Heart right ventricle (tissue), 16 donors: ENCODE measurements at regions not wholly inside any gene's neighbourhood (a gene's known extent, or its start where the extent isn't known, plus 50 kb on each side); places are given as distances from the start of the nearest gene placed in this dataset.
"Not testable (repeated sequence)": the region's sequence is repeated elsewhere in the genome, so short reads cannot be mapped to it uniquely, and the experiment has no call there.

Experiments
- ATAC-seq, 8 donors: fragments of 200-7000 bp; cut with Tn5 transposase; one replicate each; pipeline ENCODE4 v1.9.1; 2020; ENCODE audit warnings: mild to moderate bottlenecking in 8 of 8, moderate library complexity in 8 of 8, moderate number of reproducible peaks in 1 of 8
- DNase-seq, 2 donors: peaks; one replicate each; pipeline ENCODE4 v3.0.0-alpha.2; 2020
- H3K27ac ChIP-seq, 10 donors: fragments of 200-600 bp; sonication (generic) in 2 of 10; one replicate each; pipeline versions ENCODE4 v1.5.0 to v1.8.0; 2020 to 2022; ENCODE audit warnings: mild to moderate bottlenecking in 3 of 10
- H3K27me3 ChIP-seq, 7 donors: fragments of 200-600 bp; one replicate each; pipeline ENCODE4 v1.8.0; 2021 to 2022; ENCODE audit warnings: mild to moderate bottlenecking in 2 of 7
- H3K36me3 ChIP-seq, 9 donors: fragments of 200-600 bp; sonication (generic) in 1 of 9; one replicate each; pipeline versions ENCODE4 v1.5.0 to v1.8.0; 2020 to 2022; ENCODE audit warnings: mild to moderate bottlenecking in 2 of 9
- H3K4me1 ChIP-seq, 9 donors: fragments of 200-600 bp; sonication (generic) in 1 of 9; one replicate each; pipeline versions ENCODE4 v1.5.0 to v1.8.0; 2020 to 2022; ENCODE audit warnings: mild to moderate bottlenecking in 4 of 9
- H3K4me3 ChIP-seq, 10 donors: fragments of 200-600 bp; sonication (generic) in 2 of 10; one replicate each; pipeline versions ENCODE4 v1.5.0 to v1.8.0; 2020 to 2022; ENCODE audit warnings: mild to moderate bottlenecking in 7 of 10, moderate library complexity in 2 of 10
- H3K9me3 ChIP-seq, 11 donors: fragments of 200-600 bp in 10 of 11; sonication (generic) in 2 of 11; one replicate each; pipeline versions ENCODE4 v1.5.0 to v1.8.0; 2013 to 2022; ENCODE audit warnings: mild to moderate bottlenecking in 2 of 11, control low read depth in 1 of 11, moderate library complexity in 1 of 11
- CTCF ChIP-seq, 9 donors: fragments of 200-600 bp; sonication (generic) in 2 of 9; IDR thresholded peaks; one replicate each; pipeline versions ENCODE4 v1.5.0 to v1.8.0; 2021 to 2022; ENCODE audit warnings: antibody characterized with exemption in 9 of 9, mild to moderate bottlenecking in 5 of 9, moderate library complexity in 1 of 9
- WGBS, 2 donors: extraction: QIAGEN DNeasy Blood & Tissue Kit; methylation state at CpG; one replicate each; pipeline ENCODE4 v1.1.7; 2013; ENCODE audit warnings: inconsistent platforms in 1 of 2; 5-methylcytosine and 5-hydroxymethylcytosine counted together
- intact Hi-C, 10 donors: fragments of 100-400 bp; cut with DNase I; formaldehyde crosslinking; loops; one replicate each; pipeline versions ENCODE4 v1.11.1 to v1.14.2; 2022
- donor health status: Arrhythmogenic right ventricular cardiomyopathy.
- donor health status: ischemic (EF 13 %, LVEDD 7.1; RV severe dilation, severe dysfunction).
- donor health status: healthy with polysubstance abuse.
- donor health status: DM: no; HTN: yes; CAD: no.
- donor health status: DM: no; HTN: no; CAD: no.
- donor health status: ischemic (EF 25% LVEDD 6.9; RV normal size, moderate dysfunction).
- donor health status: ischemic (EF 25% LVEDD 5.7; RV mildly dilated, moderate dysfunction).
- donor health status: healthy.
- donor health status: DM: yes; HTN: yes; CAD: no.
- donor health status: Ischemic cardiomyopathy.
- donor health status: ischemic (EF 35%, LVEDD 5.7; RV mildly dilated, moderate dysfunction).
- donor health status: nonischemic (EF 11% LVEDD 7.7; RV severe dilation, severe dysfunction).
- donor health status: DM: yes; HTN: yes; CAD: no.
- donor health status: PGD.
- donor health status: ischemic (EF 29% LVEDD 5.4; RV normal size, mild dysfunction).
- donor health status: nonischemic (EF 23%, LVEDD 6.1; RV moderate dilation, normal function).

DNA sequence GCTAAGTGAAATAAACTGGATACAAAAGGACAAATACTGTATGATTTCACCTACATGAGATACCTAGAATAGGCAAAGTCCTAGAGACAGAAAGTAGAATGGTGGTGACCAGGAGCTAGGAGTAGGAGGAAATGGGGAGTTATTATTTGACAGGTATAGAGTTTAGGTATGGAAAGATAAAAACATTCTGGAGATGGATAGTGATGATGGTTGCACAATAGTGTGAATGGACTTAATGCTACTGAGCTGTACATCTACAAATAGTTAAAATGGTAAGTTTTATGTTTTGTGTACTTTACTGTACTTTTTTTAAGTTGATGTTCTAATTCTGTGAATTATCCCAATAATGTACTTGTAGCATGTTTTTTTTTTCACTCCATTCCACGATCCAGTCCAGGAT lies 59.5 kb upstream of the RALGPS2 start:
- Histone ChIP-seq H3K36me3 (no peaks in the 10 kb centered on the region), H3K27me3 (peaks cover 0 to 4% (median 0%) of the 10 kb centered on the region in 7 donors), H3K9me3 (no peaks in the 10 kb centered on the region), H3K4me3 (no peak overlapping the region), H3K27ac (no peak overlapping the region), H3K4me1 (peaks cover 0 to 1% (median 0%) of the 10 kb centered on the region in 9 donors)
- ATAC-seq, result no peak
- no peak for TF ChIP-seq CTCF (IDR thresholded peaks at IDR 0.05)
- 79 to 98% methylated on average over 1 of the region's 1 CpG for WGBS, 2 donors
- intact Hi-C loops, result no loop called here
- no peak for DNase-seq

DNA sequence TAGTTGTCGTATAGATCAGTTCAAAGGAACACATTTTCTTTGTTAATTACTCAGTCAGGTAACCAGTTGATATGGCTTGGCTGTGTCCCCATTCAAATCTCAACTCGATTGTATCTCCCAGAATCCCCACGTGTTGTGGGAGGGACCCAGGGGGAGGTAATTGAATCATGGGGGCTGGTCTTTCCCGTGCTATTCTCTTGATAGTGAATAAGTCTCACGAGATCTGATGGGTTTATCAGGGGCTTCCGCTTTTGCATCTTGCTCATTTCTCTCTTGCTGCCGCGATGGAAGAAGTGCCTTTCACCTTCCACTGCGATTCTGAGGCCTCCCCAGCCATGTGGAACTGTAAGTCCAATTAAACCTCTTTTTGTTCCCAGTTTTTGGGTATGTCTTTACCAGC lies 58.2 kb upstream of the RALGPS2 start:
- H3K4me1 ChIP-seq, intact Hi-C loops, H3K27ac ChIP-seq, DNase-seq, H3K4me3 ChIP-seq, ATAC-seq, H3K36me3 ChIP-seq, H3K27me3 ChIP-seq, H3K9me3 ChIP-seq: not testable (repeated sequence)
- WGBS, 2 donors, result 76 to 79% methylated on average over 9 of the region's 9 CpGs

DNA sequence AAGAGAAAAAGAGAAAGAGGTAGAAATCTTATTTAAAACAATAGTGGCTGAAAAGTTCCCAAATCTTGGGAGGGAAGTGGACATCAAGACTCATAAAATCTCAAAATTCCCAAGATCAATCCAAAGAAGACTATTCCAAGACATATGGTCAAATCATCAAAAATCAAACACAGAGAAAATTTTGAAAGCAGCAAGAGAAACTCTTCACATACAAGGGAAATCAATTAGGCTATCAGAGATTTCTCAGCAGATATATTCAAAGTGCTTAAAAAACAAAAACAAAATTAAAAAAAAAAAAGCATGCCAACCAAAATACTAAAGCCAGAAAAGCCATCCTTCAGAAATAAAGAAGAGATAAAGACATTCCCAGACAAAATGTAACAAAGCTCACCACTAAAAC lies 52.6 kb upstream of the RALGPS2 start:
- no peak for TF ChIP-seq CTCF (IDR thresholded peaks at IDR 0.05)
- Histone ChIP-seq H3K36me3 (no peaks in the 10 kb centered on the region), H3K4me3 (no peak overlapping the region), H3K4me1 (no peaks in the 10 kb centered on the region), H3K9me3 (peaks cover 0 to 15% (median 4%) of the 10 kb centered on the region in 11 donors), H3K27me3 (peaks cover 0 to 3% (median 0%) of the 10 kb centered on the region in 7 donors), H3K27ac (no peak overlapping the region)
- ATAC-seq (no peak), DNase-seq (no peak)
- intact Hi-C loops, result no loop called here

DNA sequence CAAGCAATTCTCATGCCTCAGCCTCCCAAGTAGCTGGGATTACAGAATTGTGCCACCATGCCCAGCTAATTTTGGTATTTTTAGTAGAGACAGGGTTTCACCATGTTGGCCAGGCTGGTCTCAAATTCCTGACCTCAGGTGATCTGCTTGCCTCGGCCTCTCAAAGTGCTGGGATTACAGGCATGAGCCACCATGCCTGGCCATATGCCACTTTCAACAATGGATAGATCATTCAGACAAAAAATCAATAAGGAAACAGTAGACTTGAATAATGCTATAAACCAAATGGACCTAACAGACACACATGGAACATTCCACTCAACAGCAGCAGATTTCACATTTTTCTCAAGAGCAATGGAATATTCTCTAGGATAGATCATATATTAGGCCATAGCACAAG lies 50.5 kb upstream of the RALGPS2 start:
- H3K36me3 ChIP-seq, DNase-seq, H3K27ac ChIP-seq, H3K4me1 ChIP-seq, intact Hi-C loops, H3K4me3 ChIP-seq, H3K27me3 ChIP-seq, ATAC-seq: not testable (repeated sequence)
- peaks cover 0 to 21% (median 4%) of the 10 kb centered on the region in 11 donors for H3K9me3 ChIP-seq
- 89 to 96% methylated on average over 1 of the region's 1 CpG for WGBS, 2 donors
